ENCODE measurements at regions not wholly inside any gene's neighbourhood (a gene's known extent, or its start where the extent isn't known, plus 50 kb on each side); places are given as distances from the start of the nearest gene placed in this dataset.
"Not testable (repeated sequence)": the region's sequence is repeated elsewhere in the genome, so short reads cannot be mapped to it uniquely, and the experiment has no call there.

GRCh38 chr16:63787014-63787413, 1334.8 kb downstream of the CDH11 start:
- no peak overlapping the region for H3K4me3 Mint-ChIP-seq
- intact Hi-C loops (cut with micrococcal nuclease), result no loop called here
- DNase-seq, result no peak
- no peaks in the 10 kb centered on the region for H3K36me3 Mint-ChIP-seq (ENCODE audit: low read depth)
- H3K27ac Mint-ChIP-seq, result no peak overlapping the region
- CTCF ChIA-PET, result no interaction called here
- no peaks in the 10 kb centered on the region for H3K4me1 Mint-ChIP-seq (ENCODE audit: low read depth)
- H3K27me3 Mint-ChIP-seq (ENCODE audit: low read depth), result no peaks in the 10 kb centered on the region
- peaks cover 22% of the 10 kb centered on the region for H3K9me3 Mint-ChIP-seq

- Mint-ChIP-seq H3K36me3 (ENCODE audit: low read depth) (no peaks in the 10 kb centered on the region), H3K9me3 (peaks cover 22% of the 10 kb centered on the region), H3K27ac (no peak overlapping the region), H3K4me3 (no peak overlapping the region), H3K27me3 (ENCODE audit: low read depth) (no peaks in the 10 kb centered on the region), H3K4me1 (ENCODE audit: low read depth) (no peaks in the 10 kb centered on the region)
- no peak for DNase-seq
- CTCF ChIA-PET, result no interaction called here
- intact Hi-C loops (cut with micrococcal nuclease), result no loop called here
Measured at GRCh38 chr16:63785170-63785569, 1336.7 kb downstream of the CDH11 start.

- no peak overlapping the region for H3K27ac Mint-ChIP-seq
- no peak for DNase-seq
- H3K27me3 Mint-ChIP-seq (ENCODE audit: low read depth), result no peaks in the 10 kb centered on the region
- no peaks in the 10 kb centered on the region for H3K36me3 Mint-ChIP-seq (ENCODE audit: low read depth)
- intact Hi-C loops (cut with micrococcal nuclease), result no loop called here
- H3K9me3 Mint-ChIP-seq, result peaks cover 10% of the 10 kb centered on the region
- CTCF ChIA-PET, result no interaction called here
- H3K4me3 Mint-ChIP-seq, result no peak overlapping the region
- no peaks in the 10 kb centered on the region for H3K4me1 Mint-ChIP-seq (ENCODE audit: low read depth)
Measured at GRCh38 chr16:63776437-63776836, 1345.4 kb downstream of the CDH11 start.

- Mint-ChIP-seq H3K36me3 (ENCODE audit: low read depth) (no peaks in the 10 kb centered on the region), H3K4me3 (no peak overlapping the region), H3K27ac (no peak overlapping the region), H3K9me3 (peaks cover 10% of the 10 kb centered on the region), H3K4me1 (ENCODE audit: low read depth) (no peaks in the 10 kb centered on the region), H3K27me3 (ENCODE audit: low read depth) (no peaks in the 10 kb centered on the region)
- CTCF ChIA-PET, result no interaction called here
- no peak for DNase-seq
- intact Hi-C loops (cut with micrococcal nuclease), result no loop called here
Measured at GRCh38 chr16:63776034-63776433, 1345.8 kb downstream of the CDH11 start.

GRCh38 chr16:63774302-63774701, 1347.6 kb downstream of the CDH11 start:
- CTCF ChIA-PET, result no interaction called here
- Mint-ChIP-seq H3K4me3 (no peak overlapping the region), H3K4me1 (ENCODE audit: low read depth) (no peaks in the 10 kb centered on the region), H3K27me3 (ENCODE audit: low read depth) (no peaks in the 10 kb centered on the region), H3K27ac (no peak overlapping the region), H3K36me3 (ENCODE audit: low read depth) (no peaks in the 10 kb centered on the region), H3K9me3 (peaks cover 10% of the 10 kb centered on the region)
- DNase-seq, result no peak
- intact Hi-C loops (cut with micrococcal nuclease), result no loop called here

GRCh38 chr16:63769211-63769610, 1352.7 kb downstream of the CDH11 start:
- Mint-ChIP-seq H3K27ac (no peak overlapping the region), H3K9me3 (peaks cover 13% of the 10 kb centered on the region), H3K4me3 (no peak overlapping the region), H3K36me3 (ENCODE audit: low read depth) (no peaks in the 10 kb centered on the region), H3K4me1 (ENCODE audit: low read depth) (no peaks in the 10 kb centered on the region), H3K27me3 (ENCODE audit: low read depth) (no peaks in the 10 kb centered on the region)
- DNase-seq, result no peak
- CTCF ChIA-PET, result no interaction called here
- intact Hi-C loops (cut with micrococcal nuclease), result no loop called here

GRCh38 chr16:63760246-63760645, 1361.6 kb downstream of the CDH11 start:
- intact Hi-C loops (cut with micrococcal nuclease); H3K4me3 Mint-ChIP-seq; H3K27ac Mint-ChIP-seq; H3K4me1 Mint-ChIP-seq (ENCODE audit: low read depth); CTCF ChIA-PET; DNase-seq; H3K27me3 Mint-ChIP-seq (ENCODE audit: low read depth); H3K36me3 Mint-ChIP-seq (ENCODE audit: low read depth): not testable (repeated sequence)
- H3K9me3 Mint-ChIP-seq, result peaks cover 18% of the 10 kb centered on the region

- Mint-ChIP-seq H3K27me3 (ENCODE audit: low read depth) (no peaks in the 10 kb centered on the region), H3K27ac (no peak overlapping the region)
- intact Hi-C loops (cut with micrococcal nuclease), result loop anchor here (10.0 kb wide), 1 partner anchor 62 kb away; no protein-coding TSS in a partner anchor
Measured at GRCh38 chr16:63752347-63752746, 1369.5 kb downstream of the CDH11 start.

GRCh38 chr16:63749276-63749675, 1372.6 kb downstream of the CDH11 start:
- Mint-ChIP-seq H3K36me3 (ENCODE audit: low read depth) (no peaks in the 10 kb centered on the region), H3K4me1 (ENCODE audit: low read depth) (no peaks in the 10 kb centered on the region), H3K4me3 (no peak overlapping the region), H3K27me3 (ENCODE audit: low read depth) (no peaks in the 10 kb centered on the region), H3K27ac (no peak overlapping the region), H3K9me3 (peaks cover 18% of the 10 kb centered on the region)
- DNase-seq, result no peak
- CTCF ChIA-PET, result interaction anchor here (0.6 kb wide), 1 partner anchor 25 kb away, joined by 3 read pairs; no protein-coding TSS in a partner anchor
- intact Hi-C loops (cut with micrococcal nuclease), result no loop called here

More at GRCh38 chr16:63752347-63752746, 1369.5 kb downstream of the CDH11 start:
- H3K36me3 Mint-ChIP-seq (ENCODE audit: low read depth), result no peaks in the 10 kb centered on the region
- CTCF ChIA-PET, result no interaction called here
- H3K4me3 Mint-ChIP-seq, result no peak overlapping the region
- DNase-seq, result no peak
- H3K9me3 Mint-ChIP-seq, result peaks cover 20% of the 10 kb centered on the region
- no peaks in the 10 kb centered on the region for H3K4me1 Mint-ChIP-seq (ENCODE audit: low read depth)

GRCh38 chr16:63745456-63745855, 1376.4 kb downstream of the CDH11 start:
- CTCF ChIA-PET, result no interaction called here
- no peak overlapping the region for H3K27ac Mint-ChIP-seq
- intact Hi-C loops (cut with micrococcal nuclease), result no loop called here
- no peak for DNase-seq
- no peaks in the 10 kb centered on the region for H3K4me1 Mint-ChIP-seq (ENCODE audit: low read depth)
- peaks cover 16% of the 10 kb centered on the region for H3K9me3 Mint-ChIP-seq
- no peak overlapping the region for H3K4me3 Mint-ChIP-seq
- H3K27me3 Mint-ChIP-seq (ENCODE audit: low read depth), result no peaks in the 10 kb centered on the region
- H3K36me3 Mint-ChIP-seq (ENCODE audit: low read depth), result no peaks in the 10 kb centered on the region

GRCh38 chr16:63744077-63744874, 1377.6 kb downstream of the CDH11 start:
- Mint-ChIP-seq H3K36me3 (ENCODE audit: low read depth) (no peaks in the 10 kb centered on the region), H3K4me3 (no peak overlapping the region), H3K27me3 (ENCODE audit: low read depth) (no peaks in the 10 kb centered on the region), H3K27ac (no peak overlapping the region), H3K4me1 (ENCODE audit: low read depth) (no peaks in the 10 kb centered on the region), H3K9me3 (peaks cover 16% of the 10 kb centered on the region)
- CTCF ChIA-PET, result no interaction called here
- no peak for DNase-seq
- intact Hi-C loops (cut with micrococcal nuclease), result no loop called here

- Mint-ChIP-seq H3K9me3 (peaks cover 8% of the 10 kb centered on the region), H3K4me3 (no peak overlapping the region), H3K27me3 (ENCODE audit: low read depth) (no peaks in the 10 kb centered on the region), H3K36me3 (ENCODE audit: low read depth) (no peaks in the 10 kb centered on the region), H3K4me1 (ENCODE audit: low read depth) (no peaks in the 10 kb centered on the region), H3K27ac (no peak overlapping the region)
- CTCF ChIA-PET, result no interaction called here
- DNase-seq, result no peak
- intact Hi-C loops (cut with micrococcal nuclease), result no loop called here
Measured at GRCh38 chr16:63742150-63742549, 1379.7 kb downstream of the CDH11 start.

GRCh38 chr16:63737633-63738032, 1384.2 kb downstream of the CDH11 start:
- H3K27me3 Mint-ChIP-seq (ENCODE audit: low read depth), result no peaks in the 10 kb centered on the region
- H3K4me1 Mint-ChIP-seq (ENCODE audit: low read depth), result no peaks in the 10 kb centered on the region
- no peak for DNase-seq
- H3K4me3 Mint-ChIP-seq, result no peak overlapping the region
- peaks cover 10% of the 10 kb centered on the region for H3K9me3 Mint-ChIP-seq
- CTCF ChIA-PET, result no interaction called here
- H3K36me3 Mint-ChIP-seq (ENCODE audit: low read depth), result no peaks in the 10 kb centered on the region
- intact Hi-C loops (cut with micrococcal nuclease), result no loop called here
- H3K27ac Mint-ChIP-seq, result no peak overlapping the region
